Fibroblast of skin of back (primary cell): ENCODE measurements at regions not wholly inside any gene's neighbourhood (a gene's known extent, or its start where the extent isn't known, plus 50 kb on each side); places are given as distances from the start of the nearest gene placed in this dataset.
"Not testable (repeated sequence)": the region's sequence is repeated elsewhere in the genome, so short reads cannot be mapped to it uniquely, and the experiment has no call there.

Source experiments
- DNase-seq: peaks from one replicate; pipeline ENCODE4 v3.0.0-alpha.2; 2013

DNA sequence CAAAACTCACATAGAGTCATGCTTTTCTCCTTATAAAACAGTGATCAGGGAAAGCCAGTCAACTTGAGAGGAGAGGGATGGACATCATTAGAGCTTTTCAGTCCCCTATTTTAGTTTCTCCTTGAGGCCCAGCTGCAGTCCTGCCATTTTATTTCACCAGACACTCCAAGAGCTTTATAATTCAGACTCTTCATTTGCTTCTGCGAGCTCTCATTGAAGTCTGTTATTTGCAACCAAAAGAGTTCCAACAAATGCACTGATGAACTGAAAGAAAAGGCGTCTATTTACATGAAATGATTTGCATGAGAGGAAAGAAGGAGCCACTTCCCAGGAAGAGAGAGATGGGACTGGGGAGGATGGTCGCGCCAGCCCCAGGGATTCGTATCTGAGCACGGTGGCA, 86.8 kb downstream of the NDUFA12 start:
- DNase-seq = no peak

DNA sequence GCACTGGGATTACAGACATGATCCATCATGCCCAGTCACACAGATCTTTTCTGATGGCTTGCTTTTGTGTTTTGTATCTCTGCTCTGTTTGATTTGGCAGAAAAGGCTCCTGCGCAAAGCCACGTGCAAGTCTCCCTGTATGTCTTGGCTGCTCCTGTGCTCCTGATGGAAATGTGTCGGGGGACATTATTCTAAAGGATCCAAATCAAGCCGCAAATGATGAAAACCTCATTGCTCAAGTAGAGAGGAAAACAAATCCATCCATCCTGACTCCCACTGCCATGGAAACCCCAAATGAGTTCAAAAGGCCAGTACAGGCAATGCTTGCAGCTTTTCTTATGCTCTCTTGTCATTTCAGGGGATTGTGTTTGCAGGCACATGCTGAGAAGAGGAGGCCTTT, 93.8 kb downstream of the NDUFA12 start:
- no peak for DNase-seq

DNA sequence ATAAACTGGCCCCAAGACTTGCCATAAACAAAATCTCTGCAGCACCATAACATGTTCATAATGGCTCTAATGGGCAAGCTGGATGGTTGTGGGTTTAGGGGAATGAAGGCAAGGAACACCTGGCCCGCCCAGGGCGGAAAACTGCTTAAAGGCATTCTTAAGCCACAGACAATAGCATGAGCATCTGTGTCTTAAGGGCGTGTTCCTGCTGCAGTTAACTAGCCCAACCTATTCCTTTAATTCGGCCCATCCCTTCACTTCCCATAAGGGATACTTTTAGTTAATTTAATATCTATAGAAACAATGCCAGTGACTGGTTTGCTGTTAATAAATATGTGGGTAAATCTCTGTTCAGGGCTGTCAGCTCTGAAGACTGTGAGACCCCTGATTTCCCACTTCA, 97.7 kb downstream of the NDUFA12 start:
- not testable (repeated sequence) for DNase-seq

DNA sequence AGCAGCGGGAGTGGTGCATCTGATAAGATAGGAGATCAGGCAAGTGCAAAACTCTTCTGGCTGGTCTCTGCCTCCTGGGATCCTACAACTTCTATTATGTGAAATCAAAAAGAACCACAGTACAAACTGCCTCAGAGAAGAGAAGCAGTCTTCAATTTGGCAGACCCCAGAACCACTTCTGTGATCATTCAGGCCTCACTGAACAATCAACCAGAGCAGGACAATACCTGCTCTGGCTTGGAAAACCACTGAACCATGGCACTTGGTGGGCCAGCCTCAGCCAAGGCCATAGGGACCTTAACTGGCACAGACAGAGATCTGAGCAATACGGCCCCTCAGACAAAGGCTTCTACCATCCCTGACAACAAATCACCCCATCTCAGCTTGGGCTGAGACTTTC, 103.0 kb downstream of the NDUFA12 start:
- DNase-seq = no peak

DNA sequence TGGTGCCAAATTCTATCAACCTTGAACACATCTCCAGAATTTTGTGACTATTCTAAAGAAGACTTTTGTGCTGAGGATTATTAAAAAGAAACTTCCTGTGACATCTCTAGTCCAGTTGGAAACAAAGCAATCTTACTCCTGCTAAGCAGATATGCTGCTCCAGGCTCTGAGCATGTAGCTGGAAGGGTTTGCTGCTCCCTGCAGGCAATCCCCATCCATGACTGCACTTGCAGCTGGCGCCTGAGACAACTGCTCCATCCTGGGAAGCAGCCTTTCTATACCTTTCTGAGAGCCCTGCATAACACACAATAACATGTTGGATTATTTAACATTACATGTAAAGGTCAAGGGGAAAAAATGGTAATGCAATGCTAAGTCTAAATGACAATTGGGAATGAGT, 105.1 kb downstream of the NDUFA12 start:
- DNase-seq = peak; percentile 2

DNA sequence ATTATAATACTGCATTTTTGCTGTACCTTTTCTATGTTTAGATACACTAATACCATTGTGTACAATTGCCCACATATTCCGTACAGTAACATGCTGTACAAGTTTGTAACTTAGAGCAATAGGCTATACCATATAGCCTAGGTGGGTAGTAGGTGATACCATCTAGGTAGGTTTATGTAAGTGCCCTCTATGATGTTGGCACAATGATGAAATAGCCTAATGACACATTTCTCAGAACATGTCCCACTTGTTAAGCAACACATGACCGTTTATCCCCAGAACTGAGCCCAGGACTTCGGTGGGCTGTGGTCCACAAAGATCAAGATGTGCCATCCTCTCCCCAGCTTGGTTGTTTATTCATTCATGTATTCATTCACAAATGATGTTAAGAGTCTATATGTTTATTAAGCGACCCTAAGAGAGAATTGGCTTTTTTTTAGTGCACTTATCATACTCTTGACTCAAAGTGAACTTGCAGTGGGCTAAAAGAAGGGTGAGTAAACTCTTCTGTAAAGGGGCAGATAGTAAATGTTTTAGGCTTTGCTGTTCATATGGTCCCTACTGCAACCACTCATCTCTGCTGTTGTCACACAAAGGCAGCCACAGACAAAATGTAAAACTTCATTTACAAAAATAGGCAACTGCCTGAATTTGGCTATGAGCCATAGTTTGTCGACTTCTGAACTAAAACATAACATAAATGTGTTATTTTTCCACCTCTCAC, 110.8 kb downstream of the NDUFA12 start:
- no peak for DNase-seq

DNA sequence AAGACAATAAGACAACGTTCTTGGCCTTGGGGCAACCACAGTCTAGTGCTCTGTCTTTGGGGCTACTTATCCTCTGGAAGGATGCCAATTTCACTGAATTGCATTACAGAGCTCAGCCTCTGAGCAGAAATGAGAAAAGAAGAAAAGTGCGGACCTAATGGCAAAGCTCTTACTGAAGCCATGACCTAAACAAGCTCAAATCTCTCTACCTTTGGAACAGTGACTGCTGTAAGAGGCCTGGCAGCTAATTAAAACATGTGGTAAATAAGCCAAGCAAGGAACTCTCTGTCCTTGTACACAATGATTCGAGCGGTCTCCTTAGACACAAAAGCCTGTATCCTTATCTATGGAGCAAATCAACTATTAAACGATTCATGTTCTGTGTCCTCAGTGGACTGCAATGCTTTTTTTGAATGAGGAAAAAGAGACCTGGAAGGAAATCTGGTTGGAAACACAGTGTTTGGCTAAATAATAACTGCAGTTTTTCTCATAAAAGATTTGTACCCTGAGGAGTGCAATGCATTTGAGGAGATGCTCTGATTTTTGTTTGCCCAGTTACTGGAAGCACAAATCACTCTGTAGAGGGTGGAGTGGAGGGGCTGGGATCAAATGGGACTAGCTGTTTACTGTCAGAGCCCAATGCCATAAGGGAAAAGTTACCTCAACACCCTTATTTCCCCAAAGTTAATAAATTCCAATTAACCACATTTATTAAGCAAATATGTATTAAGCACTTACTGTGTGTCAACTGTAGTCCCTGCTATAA, 113.9 kb downstream of the NDUFA12 start:
- DNase-seq = no peak

DNA sequence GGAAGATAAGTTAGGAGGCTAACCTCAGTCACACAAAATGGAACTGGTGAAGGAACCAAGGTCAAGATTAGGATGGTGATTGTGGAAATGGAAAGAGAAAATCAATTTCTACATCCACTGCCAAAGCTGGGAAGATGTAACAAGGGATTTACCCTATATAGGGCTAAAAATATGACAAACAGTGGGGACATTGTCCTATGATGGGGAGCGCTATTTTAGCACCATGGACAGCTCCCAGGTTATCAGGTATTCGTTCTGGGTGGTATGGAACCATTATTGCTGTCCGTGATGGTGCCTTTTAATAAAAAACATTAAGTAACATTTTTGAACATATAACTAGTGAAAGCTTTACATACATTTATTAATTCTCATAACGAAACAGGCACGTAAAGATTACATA, 124.0 kb downstream of the NDUFA12 start:
- DNase-seq = no peak

DNA sequence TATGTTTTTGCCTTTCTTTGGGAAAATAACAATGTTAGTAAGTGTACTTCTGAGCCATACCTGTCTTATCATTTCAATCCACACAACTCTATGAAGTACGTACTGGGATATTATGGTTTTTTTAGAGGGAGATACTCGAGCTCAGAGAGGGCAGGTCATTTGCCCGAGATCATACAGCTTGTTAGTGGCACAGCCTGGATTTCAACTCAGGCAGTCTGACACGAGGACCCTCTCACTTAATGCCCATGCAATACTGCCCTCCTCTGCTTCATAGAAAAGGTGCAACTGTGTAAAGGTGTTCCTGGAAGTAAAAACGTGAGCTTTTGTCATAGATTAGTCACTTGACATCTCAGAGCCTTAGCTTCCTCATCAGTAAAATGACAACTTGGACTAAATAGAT, 128.0 kb downstream of the NDUFA12 start:
- DNase-seq = no peak

DNA sequence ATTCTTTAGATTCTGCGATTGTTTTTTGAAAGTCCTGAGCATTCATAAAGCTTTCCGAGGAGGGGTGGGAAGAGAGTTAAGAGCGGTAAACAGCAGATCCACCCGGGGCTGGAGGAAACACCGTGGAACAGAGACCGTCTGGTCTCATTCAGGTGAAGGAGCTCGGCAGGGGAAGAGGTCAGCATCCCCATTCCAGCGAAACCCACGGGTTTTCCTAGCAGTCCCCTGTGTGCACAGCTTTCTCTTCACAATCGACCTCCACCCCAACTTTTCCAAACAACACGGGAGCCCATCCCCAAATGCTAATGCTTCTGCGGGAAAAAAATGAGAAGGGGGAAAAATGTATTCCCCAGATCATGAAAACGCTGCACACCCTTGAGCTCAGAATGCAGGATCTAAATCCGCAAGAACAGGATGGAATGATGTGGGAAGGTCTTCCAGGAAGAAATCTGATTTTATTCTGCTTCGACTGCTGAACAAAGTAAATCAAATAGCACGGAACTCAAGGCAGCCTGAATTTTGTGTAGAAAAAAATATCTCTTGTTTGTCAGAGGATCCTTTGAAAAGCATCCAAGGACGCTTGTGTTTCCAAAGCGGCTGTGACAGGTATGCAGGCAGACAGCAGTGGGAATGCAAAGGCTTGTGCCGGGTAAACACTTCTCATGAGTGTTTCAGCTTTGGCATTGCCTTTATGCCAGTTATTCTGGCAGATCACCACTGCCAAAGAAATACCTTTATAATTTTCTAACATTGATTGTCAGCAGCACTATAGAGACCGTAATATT, 128.8 kb downstream of the NDUFA12 start:
- no peak for DNase-seq

DNA sequence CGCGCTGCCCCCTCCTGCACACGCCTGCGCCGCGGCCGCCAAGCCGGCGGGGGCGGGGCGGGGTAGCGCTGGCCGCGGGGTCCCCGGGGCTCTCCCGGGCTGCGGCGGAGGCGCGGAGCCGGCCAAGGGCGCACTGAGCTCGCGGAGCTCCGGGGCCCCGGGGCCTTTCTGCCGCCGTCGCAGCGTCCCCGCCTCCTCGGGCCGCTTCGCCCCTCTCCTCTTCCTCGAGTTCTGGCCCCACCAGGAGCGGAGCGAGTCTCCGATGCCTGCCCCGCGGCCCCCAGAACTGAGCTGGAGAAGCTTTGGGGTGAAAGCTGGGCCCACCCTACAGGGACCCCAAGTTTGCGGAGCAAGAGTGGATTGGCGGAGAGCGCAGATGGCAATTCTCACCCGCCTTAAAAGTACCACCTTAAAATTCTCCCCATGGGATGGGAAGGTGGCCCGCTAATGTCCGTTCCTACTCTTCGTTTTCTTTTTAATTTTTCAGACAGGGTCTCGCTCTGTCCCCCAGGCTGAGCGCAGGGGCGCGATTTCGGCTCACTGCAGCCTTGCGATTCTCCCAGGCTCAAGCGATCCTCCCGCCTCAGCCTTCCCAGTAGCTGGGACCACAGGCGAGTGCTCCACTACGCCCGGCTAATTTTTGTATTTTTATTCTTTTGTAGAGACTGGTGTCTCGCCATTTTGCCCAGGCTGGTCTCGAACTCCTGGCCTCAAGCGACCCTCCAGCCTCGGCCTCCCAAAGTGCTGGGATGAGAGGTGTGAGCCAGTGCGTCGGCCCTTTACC, 129.6 kb downstream of the NDUFA12 start:
- DNase-seq = no peak

DNA sequence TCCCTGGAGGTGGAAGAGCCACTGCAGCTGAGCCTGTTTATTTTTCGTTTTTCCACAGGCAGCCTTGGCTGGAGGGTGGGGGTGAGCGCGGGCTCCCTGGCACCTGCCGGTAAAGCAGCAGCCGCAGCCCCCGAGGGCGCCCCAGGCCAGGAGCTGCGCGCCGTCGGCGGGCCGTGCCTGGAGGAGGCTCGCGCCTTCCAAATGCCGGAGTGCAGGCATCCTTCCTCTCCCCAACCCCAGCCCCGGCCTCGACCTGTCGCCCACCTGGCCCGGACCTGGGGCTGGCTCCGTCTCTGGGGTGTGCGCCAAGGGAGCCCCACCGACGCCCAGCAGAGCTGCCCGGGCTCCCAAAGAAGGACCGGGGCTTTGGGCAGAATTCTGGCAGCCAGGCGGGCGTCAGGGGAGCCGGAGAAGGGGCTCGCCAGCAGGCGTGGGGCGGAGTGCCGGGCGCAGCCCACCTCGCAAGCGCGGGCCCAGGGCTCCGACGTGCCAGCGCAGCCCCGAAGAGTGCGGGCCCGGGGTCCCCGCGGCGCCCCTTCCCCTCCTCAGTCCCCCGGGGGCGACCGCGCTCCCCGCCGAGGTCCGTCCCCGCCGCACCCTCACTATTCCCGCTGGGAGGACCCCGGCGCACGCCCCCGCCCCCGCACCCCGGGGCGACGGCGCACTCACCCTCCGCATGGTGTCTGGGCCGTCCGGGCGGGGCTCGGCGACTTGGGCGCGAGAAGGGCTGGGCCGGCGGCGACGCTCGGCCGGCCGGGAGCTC, 130.3 kb downstream of the NDUFA12 start:
- no peak for DNase-seq

DNA sequence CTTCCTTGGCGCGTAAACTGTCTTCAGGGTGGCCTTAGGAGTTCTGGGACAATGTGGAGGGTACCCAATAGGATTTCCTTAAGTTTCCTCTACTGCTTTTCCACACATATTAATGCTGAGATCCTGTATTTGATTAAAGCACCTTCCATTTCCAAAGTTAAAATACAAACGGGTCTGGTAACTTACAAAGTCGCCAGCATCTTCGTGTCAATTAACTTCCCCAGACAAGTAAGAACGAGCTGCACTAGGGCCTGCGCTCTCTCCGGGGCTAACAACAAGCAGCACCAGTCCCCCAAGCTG, 130.9 kb downstream of the NDUFA12 start:
- DNase-seq = no peak

DNA sequence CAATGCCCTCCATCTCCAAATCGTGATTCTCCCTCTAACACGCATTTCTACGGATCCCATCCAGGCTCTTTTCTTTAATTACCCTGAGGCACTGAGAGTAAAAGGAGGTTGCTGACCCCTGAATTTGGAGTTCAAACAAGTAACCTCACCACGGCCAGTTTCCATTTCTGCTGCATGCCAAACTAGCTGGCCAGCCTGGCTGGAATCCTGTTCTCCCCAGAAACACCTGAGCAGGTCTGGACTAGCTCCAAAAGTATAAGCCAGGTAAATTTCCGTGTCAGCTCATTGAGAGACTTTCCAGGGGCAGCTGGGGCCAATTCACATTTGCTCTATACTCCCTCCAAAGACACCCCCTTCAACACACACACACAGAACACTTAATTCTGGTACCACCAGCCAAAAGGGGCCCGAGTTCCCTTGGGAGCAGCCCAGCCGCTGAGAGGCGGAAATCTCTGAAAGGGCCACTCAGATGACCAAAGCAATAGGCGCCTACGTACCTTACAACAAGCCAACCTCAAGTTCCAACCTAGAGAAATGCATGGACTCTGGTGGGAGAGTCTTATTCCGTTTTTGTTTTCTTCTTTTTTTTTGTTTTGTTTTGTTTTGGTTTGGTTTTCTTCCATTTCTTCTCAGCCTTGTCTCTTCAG, 131.4 kb downstream of the NDUFA12 start:
- no peak for DNase-seq

DNA sequence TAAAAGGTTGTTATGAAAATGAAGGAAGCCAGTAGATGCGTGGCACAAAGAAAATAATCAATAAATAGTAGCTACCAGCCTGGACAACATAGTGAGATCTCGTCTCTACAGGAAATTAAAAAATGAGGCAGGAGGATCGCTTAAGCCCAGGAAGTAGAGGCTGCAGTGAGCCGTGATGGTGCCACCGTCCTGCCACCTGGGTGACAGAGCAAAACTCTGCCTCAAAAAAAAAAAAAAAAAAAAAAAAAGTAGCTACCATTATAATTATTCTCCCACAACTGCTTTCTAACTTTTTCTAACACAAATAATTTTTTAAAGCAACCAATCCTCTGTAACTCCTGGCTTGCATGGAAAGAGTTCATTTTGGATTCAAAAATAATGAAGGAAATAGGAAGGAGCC, 133.0 kb downstream of the NDUFA12 start:
- no peak for DNase-seq

DNA sequence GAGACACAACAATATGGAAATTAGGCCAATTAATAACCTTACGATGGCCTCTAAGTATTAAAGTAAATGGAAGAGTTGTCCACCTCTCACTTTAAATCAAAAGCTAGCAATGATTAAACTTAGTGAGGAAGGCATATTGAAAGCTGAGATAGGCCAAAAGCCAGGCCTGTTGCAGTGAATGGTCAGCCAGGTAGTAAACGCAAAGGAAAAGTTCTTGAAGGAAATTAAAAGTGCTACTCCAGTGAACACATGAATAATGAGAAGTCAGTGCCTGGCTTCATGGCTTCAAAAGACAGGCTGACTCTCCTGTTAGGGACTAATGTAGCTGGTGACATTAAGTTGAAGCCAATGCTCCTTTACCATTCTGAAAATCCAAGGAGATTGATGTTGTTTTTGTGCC, 135.3 kb downstream of the NDUFA12 start:
- no peak for DNase-seq

DNA sequence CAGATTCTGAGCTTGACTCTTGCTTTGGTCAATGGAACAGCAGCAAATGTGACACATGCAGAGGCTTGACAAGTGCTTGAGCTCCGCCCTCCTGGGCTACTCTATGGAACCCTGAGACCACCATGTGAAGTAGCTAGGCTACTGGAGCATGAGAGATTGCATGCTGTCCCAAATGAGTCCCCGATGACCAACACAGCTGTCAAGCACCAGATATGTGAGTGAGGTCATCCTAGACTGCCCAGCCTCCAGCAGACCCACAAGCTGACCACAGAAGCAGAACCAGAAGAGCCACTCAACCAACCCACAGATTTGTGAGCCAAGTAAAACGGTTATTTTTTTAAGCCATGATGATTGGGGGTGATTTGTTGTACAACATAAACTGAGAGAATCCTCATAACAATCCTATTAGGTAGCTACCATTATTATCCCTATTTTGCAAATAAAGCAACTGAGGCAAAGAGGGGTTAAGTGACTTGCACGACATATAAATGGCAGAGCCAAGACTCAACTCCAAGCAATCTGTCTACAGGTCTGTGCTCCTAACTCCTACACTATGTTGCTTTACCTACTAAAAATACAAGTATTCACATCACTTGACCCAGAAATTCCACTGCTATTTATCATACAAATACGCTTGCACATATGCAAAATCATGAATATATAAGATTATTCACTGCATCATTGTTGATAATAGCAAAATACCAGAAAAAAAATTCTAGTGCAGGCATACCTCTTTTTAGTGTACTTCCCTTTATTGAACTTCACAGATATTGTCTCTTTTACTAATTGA, 136.2 kb downstream of the NDUFA12 start:
- no peak for DNase-seq

DNA sequence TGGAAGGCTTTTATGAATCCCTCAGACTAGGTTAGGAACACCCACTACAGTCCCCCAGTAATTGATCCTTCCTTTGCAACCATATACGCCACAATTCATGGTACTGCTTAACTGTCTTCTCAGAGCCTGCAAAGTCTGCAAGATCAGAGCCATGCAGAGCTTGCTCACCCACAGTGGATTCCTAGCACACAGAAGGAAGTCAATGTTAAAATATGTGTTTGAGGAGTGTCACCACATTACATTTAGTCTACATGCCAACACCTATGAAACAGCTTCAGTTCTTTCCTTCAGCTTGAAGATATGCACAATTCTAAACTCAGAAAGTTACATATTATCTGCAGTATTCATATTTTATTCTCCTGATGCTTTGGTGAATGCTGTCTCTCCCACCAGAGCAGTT, 138.5 kb downstream of the NDUFA12 start:
- no peak for DNase-seq

DNA sequence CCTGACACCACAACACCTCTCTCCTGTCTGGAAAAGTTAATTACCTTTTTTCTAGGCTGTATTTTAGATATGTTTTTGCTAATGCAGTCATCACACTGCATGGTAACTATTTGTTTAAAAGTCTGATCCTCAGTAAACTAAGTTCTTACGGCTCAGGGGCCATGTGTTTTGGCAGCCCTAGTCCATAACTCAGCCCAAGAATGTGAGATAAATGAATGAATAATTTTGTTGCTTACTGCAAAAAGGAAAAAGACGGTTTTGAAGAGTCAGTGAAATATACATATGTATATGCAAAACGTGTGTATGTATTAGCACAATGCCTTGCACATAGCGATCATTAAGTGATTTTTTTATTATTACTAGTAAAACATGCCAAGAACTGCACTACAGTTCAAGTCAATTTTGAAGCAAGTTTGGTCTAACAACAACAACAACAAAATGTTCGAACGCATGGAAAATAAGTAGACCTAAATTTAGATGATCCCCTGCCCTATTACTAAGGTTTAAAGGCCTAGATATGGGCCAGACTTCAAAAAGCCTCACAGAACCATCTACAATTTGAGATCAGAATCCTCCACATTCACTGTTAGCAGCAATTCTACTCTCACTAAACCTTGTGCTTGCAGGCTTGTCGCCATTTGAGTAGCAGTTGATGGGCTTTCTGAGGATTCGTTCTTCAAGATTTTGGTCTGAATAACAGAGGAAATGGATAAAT, 140.0 kb downstream of the NDUFA12 start:
- no peak for DNase-seq

DNA sequence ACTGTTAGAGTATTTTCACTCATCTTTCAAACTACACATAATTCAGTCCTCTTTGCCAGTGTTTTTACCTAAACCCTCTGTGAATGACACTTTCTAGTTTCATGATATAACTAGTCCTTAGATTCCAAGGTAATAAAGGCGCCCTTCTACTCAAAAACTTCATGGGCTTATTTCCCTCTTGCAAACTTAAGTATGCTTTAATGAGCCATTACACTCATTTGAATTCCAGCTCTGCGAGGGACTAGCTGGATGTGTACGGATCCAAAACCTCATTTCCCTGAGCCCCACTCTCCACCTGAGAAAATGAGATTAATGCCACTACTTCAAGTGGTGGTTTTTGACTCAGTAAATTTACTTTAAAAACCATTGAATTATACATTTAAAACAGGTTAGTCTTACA, 141.1 kb downstream of the NDUFA12 start:
- DNase-seq = no peak
